ENCODE measurements at regions not wholly inside any gene's neighbourhood (a gene's known extent, or its start where the extent isn't known, plus 50 kb on each side); places are given as distances from the start of the nearest gene placed in this dataset.

GRCh38 chr21:17900281-17900989, 81.3 kb upstream of the C21orf91 start:
- no peak for DNase-seq (ENCODE audit: low read depth)

- no peak for DNase-seq (ENCODE audit: low read depth)
Observed at GRCh38 chr21:17889171-17889570, 70.0 kb upstream of the C21orf91 start.

GRCh38 chr21:17869115-17869514, 50.0 kb upstream of the C21orf91 start:
- no peak for DNase-seq (ENCODE audit: low read depth)
